ENCODE measurements at regions not wholly inside any gene's neighbourhood (a gene's known extent, or its start where the extent isn't known, plus 50 kb on each side); places are given as distances from the start of the nearest gene placed in this dataset.

- DNase-seq: no peak
These were observed 321.3 kb upstream of the CPXCR1 start for GRCh38 chrX:88425739-88426138.

GRCh38 chrX:88437563-88437962 lies 309.5 kb upstream of the CPXCR1 start:
- DNase-seq: no peak

GRCh38 chrX:88438209-88438608 lies 308.8 kb upstream of the CPXCR1 start:
- DNase-seq: no peak

GRCh38 chrX:88439935-88440334 lies 307.1 kb upstream of the CPXCR1 start:
- no peak for DNase-seq

Data from NCI-H524 treated with DMSO at 0.1 percent for 48 hours (cell line).